ENCODE measurements at regions not wholly inside any gene's neighbourhood (a gene's known extent, or its start where the extent isn't known, plus 50 kb on each side); places are given as distances from the start of the nearest gene placed in this dataset.

- DNase-seq (no peak), ATAC-seq (no peak)
- H3K9me3 ChIP-seq: no peaks in the 10 kb centered on the region
- TF ChIP-seq CTCF (IDR thresholded peaks at IDR 0.05): no peak
- TF ChIP-seq POLR2A (IDR thresholded peaks at IDR 0.05): no peak
- no peaks in the 10 kb centered on the region for H3K27me3 ChIP-seq
- H3K4me1 ChIP-seq: no peaks in the 10 kb centered on the region
- 77 to 83% (median 81%) methylated on average over 4 of the region's 4 CpGs for WGBS, 4 donors
- H3K4me3 ChIP-seq: no peak overlapping the region
- no peak overlapping the region for H3K27ac ChIP-seq
- intact Hi-C loops (cut with DNase I): no loop called here
- H3K36me3 ChIP-seq: no peaks in the 10 kb centered on the region
Measured at GRCh38 chr4:164203476-164203875, 550.5 kb upstream of the SMIM31 start.

- Histone ChIP-seq H3K4me1 (no peaks in the 10 kb centered on the region), H3K9me3 (no peaks in the 10 kb centered on the region), H3K27ac (no peak overlapping the region), H3K27me3 (no peaks in the 10 kb centered on the region), H3K4me3 (no peak overlapping the region), H3K36me3 (no peaks in the 10 kb centered on the region)
- DNase-seq (no peak), ATAC-seq (no peak)
- intact Hi-C loops (cut with DNase I): no loop called here
- no peak for TF ChIP-seq POLR2A (IDR thresholded peaks at IDR 0.05)
Measured at GRCh38 chr4:164204434-164204833, 549.5 kb upstream of the SMIM31 start.

- TF ChIP-seq POLR2A (IDR thresholded peaks at IDR 0.05): no peak
- no peak for TF ChIP-seq CTCF (IDR thresholded peaks at IDR 0.05)
- 70 to 82% (median 75%) methylated on average over 5 of the region's 5 CpGs for WGBS, 4 donors
- intact Hi-C loops (cut with DNase I): no loop called here
- DNase-seq (no peak), ATAC-seq (no peak)
- no peaks in the 10 kb centered on the region for H3K27me3 ChIP-seq
- H3K36me3 ChIP-seq: no peaks in the 10 kb centered on the region
- no peaks in the 10 kb centered on the region for H3K9me3 ChIP-seq
- no peak overlapping the region for H3K4me3 ChIP-seq
- H3K4me1 ChIP-seq: no peaks in the 10 kb centered on the region
- H3K27ac ChIP-seq: no peak overlapping the region
Measured at GRCh38 chr4:164207460-164207859, 546.5 kb upstream of the SMIM31 start.

- no peaks in the 10 kb centered on the region for H3K27me3 ChIP-seq
- no peaks in the 10 kb centered on the region for H3K36me3 ChIP-seq
- DNase-seq: no peak
- WGBS, 4 donors: 35 to 41% (median 38%) methylated on average over 1 of the region's 1 CpG
- H3K27ac ChIP-seq: no peak overlapping the region
- no peak for ATAC-seq
- no peak overlapping the region for H3K4me3 ChIP-seq
- intact Hi-C loops (cut with DNase I): no loop called here
- TF ChIP-seq CTCF (IDR thresholded peaks at IDR 0.05): no peak
- no peak for TF ChIP-seq POLR2A (IDR thresholded peaks at IDR 0.05)
- no peaks in the 10 kb centered on the region for H3K4me1 ChIP-seq
- H3K9me3 ChIP-seq: no peaks in the 10 kb centered on the region
Measured at GRCh38 chr4:164210377-164210776, 543.6 kb upstream of the SMIM31 start.

GRCh38 chr4:164212134-164212533 is 541.8 kb upstream of the SMIM31 start:
- Histone ChIP-seq H3K27ac (no peak overlapping the region), H3K36me3 (no peaks in the 10 kb centered on the region), H3K4me3 (no peak overlapping the region), H3K27me3 (no peaks in the 10 kb centered on the region), H3K4me1 (no peaks in the 10 kb centered on the region), H3K9me3 (no peaks in the 10 kb centered on the region)
- intact Hi-C loops (cut with DNase I): no loop called here
- no peak for ATAC-seq
- WGBS, 4 donors: 96 to 100% (median 98%) methylated on average over 1 of the region's 1 CpG
- DNase-seq: no peak
- TF ChIP-seq POLR2A (IDR thresholded peaks at IDR 0.05) (no peak), CTCF (IDR thresholded peaks at IDR 0.05) (no peak)

Measured in heart left ventricle (tissue), 16 donors.